ENCODE measurements at regions not wholly inside any gene's neighbourhood (a gene's known extent, or its start where the extent isn't known, plus 50 kb on each side); places are given as distances from the start of the nearest gene placed in this dataset.

GRCh38 chr4:35652197-35652596, 592.1 kb downstream of the ARAP2 start:
- TF ChIP-seq GATA3 (IDR thresholded peaks at IDR 0.05; ENCODE audit: low read depth, low read length) (no peak), GATA2 (IDR thresholded peaks at IDR 0.05; ENCODE audit: low read depth, low read length) (no peak)

Data from SH-SY5Y (cell line).